ENCODE measurements at regions not wholly inside any gene's neighbourhood (a gene's known extent, or its start where the extent isn't known, plus 50 kb on each side); places are given as distances from the start of the nearest gene placed in this dataset.

DNA sequence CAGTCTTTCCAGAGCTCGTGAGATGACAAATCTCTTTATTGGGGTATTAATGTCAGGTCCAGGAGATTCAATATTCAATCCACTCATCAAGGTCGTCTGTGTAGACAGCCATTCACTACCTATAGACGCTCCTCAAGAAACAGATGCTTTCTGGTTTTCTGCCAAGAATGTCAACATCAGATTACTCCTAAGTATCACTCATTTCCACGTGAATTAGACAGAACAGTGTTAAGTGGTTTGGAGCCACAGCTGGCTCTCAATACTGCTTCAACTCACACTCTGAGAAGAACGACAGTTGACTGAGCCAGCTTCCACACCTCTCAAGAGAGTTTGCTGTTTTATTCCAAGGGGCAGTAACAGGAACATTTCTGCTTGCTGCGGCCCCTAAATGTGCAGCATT, 113.5 kb upstream of the NEDD4L start:
- TF ChIP-seq CTCF (IDR thresholded peaks at IDR 0.05): no peak
- Histone ChIP-seq H3K4me1 (no peaks in the 10 kb centered on the region), H3K27me3 (no peaks in the 10 kb centered on the region), H3K27ac (no peak overlapping the region), H3K9me3 (no peaks in the 10 kb centered on the region), H3K4me3 (no peak overlapping the region), H3K36me3 (no peaks in the 10 kb centered on the region)
- DNase-seq (ENCODE audit: low spot score in 2 of 2): no peak
- intact Hi-C loops (cut with DNase I): no loop called here

DNA sequence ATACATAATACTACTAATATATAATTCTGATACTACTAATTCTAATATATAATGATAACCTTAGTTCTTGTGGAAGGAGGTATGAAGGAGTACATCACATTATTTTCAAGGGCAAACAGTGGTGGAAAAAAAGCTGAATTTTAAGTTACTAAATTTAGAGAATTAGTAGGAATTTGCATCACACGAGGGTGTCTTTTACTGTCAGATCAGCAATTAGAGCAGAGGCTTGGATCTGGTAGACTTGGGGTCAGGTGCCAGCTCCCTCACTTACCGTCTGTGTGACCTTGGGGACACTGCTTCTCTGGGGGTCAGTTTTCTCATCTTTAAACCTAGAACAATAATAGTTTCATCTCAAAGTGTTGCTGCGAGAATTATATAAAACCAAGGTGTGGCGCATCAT, 114.1 kb upstream of the NEDD4L start:
- Histone ChIP-seq H3K9me3 (no peaks in the 10 kb centered on the region), H3K27me3 (no peaks in the 10 kb centered on the region), H3K4me1 (no peaks in the 10 kb centered on the region), H3K36me3 (no peaks in the 10 kb centered on the region), H3K27ac (no peak overlapping the region), H3K4me3 (no peak overlapping the region)
- no peak for TF ChIP-seq CTCF (IDR thresholded peaks at IDR 0.05)
- DNase-seq (ENCODE audit: low spot score in 2 of 2): no peak
- intact Hi-C loops (cut with DNase I): no loop called here

DNA sequence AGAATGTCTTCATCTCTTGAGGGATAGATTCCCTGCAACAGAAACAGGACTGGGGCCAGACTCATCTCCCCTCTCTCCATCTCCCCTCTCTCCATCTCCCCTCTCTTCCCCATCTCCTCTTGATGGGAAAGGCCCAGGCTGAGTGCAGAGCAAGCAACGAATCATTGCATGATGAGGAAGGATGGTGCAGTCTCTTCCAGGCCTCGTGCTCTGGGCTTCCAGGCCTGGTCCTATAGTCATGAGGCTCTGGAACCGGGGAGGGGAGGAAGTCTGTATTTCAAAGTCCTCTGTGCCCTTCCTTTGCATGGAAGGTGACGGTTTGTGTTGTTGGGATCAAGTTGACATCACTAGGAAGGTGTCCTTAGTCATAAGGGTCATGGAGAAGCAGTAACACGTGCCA, 115.6 kb upstream of the NEDD4L start:
- no peak for DNase-seq (ENCODE audit: low spot score in 2 of 2)
- H3K27ac ChIP-seq: no peak overlapping the region
- H3K36me3 ChIP-seq: no peaks in the 10 kb centered on the region
- no peak overlapping the region for H3K4me3 ChIP-seq
- no peak for TF ChIP-seq CTCF (IDR thresholded peaks at IDR 0.05)
- no peaks in the 10 kb centered on the region for H3K9me3 ChIP-seq
- intact Hi-C loops (cut with DNase I): no loop called here
- H3K4me1 ChIP-seq: no peaks in the 10 kb centered on the region
- no peaks in the 10 kb centered on the region for H3K27me3 ChIP-seq

DNA sequence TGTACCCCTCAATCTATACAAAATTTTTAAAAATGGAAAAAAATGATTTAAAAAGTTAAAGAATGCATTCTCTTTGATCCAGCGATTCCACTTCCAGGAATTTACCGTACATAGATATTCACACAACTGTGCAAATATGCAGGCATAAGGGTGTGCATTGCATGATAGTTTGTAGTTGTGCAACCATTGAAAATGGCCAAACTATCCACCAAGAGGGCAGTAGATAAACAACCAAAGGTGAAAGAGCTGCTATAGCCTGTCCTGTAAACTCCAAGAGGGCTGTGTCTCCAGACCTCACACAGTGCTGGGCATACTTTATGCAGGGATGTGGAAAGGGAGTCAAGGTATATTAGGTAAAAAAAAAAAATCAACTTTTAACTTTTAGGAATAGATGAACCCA, 116.5 kb upstream of the NEDD4L start:
- no peak for DNase-seq (ENCODE audit: low spot score in 2 of 2)
- Histone ChIP-seq H3K27me3 (no peaks in the 10 kb centered on the region), H3K27ac (no peak overlapping the region), H3K9me3 (no peaks in the 10 kb centered on the region), H3K36me3 (no peaks in the 10 kb centered on the region), H3K4me3 (no peak overlapping the region), H3K4me1 (no peaks in the 10 kb centered on the region)
- intact Hi-C loops (cut with DNase I): no loop called here
- no peak for TF ChIP-seq CTCF (IDR thresholded peaks at IDR 0.05)

GRCh38 chr18:57925706-57926105, 118.3 kb upstream of the NEDD4L start:
- Histone ChIP-seq H3K27me3 (no peaks in the 10 kb centered on the region), H3K4me1 (no peaks in the 10 kb centered on the region), H3K27ac (no peak overlapping the region), H3K9me3 (no peaks in the 10 kb centered on the region), H3K4me3 (no peak overlapping the region), H3K36me3 (no peaks in the 10 kb centered on the region)
- intact Hi-C loops (cut with DNase I): no loop called here
- no peak for TF ChIP-seq CTCF (IDR thresholded peaks at IDR 0.05)
- no peak for DNase-seq (ENCODE audit: low spot score in 2 of 2)

DNA sequence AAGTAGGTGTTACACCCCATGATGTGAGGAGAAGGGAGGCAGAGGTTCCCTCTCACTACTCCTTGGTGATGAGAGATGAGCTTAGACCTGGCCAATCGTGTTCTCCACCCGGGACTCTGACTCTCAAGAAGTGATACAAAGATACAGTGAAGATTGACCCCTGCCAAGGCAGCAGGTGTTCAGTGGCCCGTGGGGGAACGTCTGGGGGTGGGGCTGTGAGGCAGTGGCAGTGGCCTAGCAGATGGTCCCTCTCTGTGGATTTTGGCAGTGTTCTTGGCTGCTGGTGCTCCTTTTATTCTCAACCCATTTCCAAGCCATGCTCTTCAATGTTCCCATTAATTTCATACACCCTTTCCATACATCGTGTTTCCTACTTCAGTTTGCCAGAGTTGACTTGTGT, 120.4 kb upstream of the NEDD4L start:
- no peak for TF ChIP-seq CTCF (IDR thresholded peaks at IDR 0.05)
- H3K27ac ChIP-seq: no peak overlapping the region
- no peak overlapping the region for H3K4me3 ChIP-seq
- H3K4me1 ChIP-seq: no peaks in the 10 kb centered on the region
- H3K9me3 ChIP-seq: no peaks in the 10 kb centered on the region
- H3K36me3 ChIP-seq: no peaks in the 10 kb centered on the region
- no peaks in the 10 kb centered on the region for H3K27me3 ChIP-seq
- no peak for DNase-seq (ENCODE audit: low spot score in 2 of 2)
- intact Hi-C loops (cut with DNase I): no loop called here
